ENCODE measurements at regions not wholly inside any gene's neighbourhood (a gene's known extent, or its start where the extent isn't known, plus 50 kb on each side); places are given as distances from the start of the nearest gene placed in this dataset.
"Not testable (repeated sequence)": the region's sequence is repeated elsewhere in the genome, so short reads cannot be mapped to it uniquely, and the experiment has no call there.

GRCh38 chr4:12538162-12538561 is 946.0 kb downstream of the RAB28 start:
- Histone ChIP-seq H3K9me3 (ENCODE audit: low read length) (no peaks in the 10 kb centered on the region), H3K27me3 (ENCODE audit: insufficient read depth, low read length) (no peaks in the 10 kb centered on the region), H3K4me3 (ENCODE audit: low read length) (no peak overlapping the region), H2AFZ (ENCODE audit: low read depth, low read length) (no peak overlapping the region), H3K4me1 (ENCODE audit: insufficient read depth, low read length) (no peaks in the 10 kb centered on the region), H3K36me3 (ENCODE audit: insufficient read depth, low read length) (no peaks in the 10 kb centered on the region)

- H2AFZ ChIP-seq (ENCODE audit: low read depth, low read length) = no peak overlapping the region
- no peak overlapping the region for H3K4me3 ChIP-seq (ENCODE audit: low read length)
- no peaks in the 10 kb centered on the region for H3K9me3 ChIP-seq (ENCODE audit: low read length)
- no peaks in the 10 kb centered on the region for H3K4me1 ChIP-seq (ENCODE audit: insufficient read depth, low read length)
- H3K27me3 ChIP-seq (ENCODE audit: insufficient read depth, low read length) = no peaks in the 10 kb centered on the region
- H3K36me3 ChIP-seq (ENCODE audit: insufficient read depth, low read length) = no peaks in the 10 kb centered on the region
Measured at GRCh38 chr4:12534684-12535083, 949.5 kb downstream of the RAB28 start.

- Histone ChIP-seq H2AFZ (ENCODE audit: low read depth, low read length) (no peak overlapping the region), H3K36me3 (ENCODE audit: insufficient read depth, low read length) (no peaks in the 10 kb centered on the region)
Measured at GRCh38 chr4:12519426-12519825, 964.7 kb downstream of the RAB28 start.

GRCh38 chr4:12507868-12508481 is 976.2 kb downstream of the RAB28 start:
- Histone ChIP-seq H3K9me3 (ENCODE audit: low read length) (no peaks in the 10 kb centered on the region), H2AFZ (ENCODE audit: low read depth, low read length) (no peak overlapping the region), H3K36me3 (ENCODE audit: insufficient read depth, low read length) (no peaks in the 10 kb centered on the region), H3K27me3 (ENCODE audit: insufficient read depth, low read length) (no peaks in the 10 kb centered on the region), H3K4me1 (ENCODE audit: insufficient read depth, low read length) (no peaks in the 10 kb centered on the region), H3K4me3 (ENCODE audit: low read length) (no peak overlapping the region)

More at GRCh38 chr4:12519426-12519825, 964.7 kb downstream of the RAB28 start:
- H3K9me3 ChIP-seq (ENCODE audit: low read length) = no peaks in the 10 kb centered on the region
- no peaks in the 10 kb centered on the region for H3K27me3 ChIP-seq (ENCODE audit: insufficient read depth, low read length)
- H3K4me1 ChIP-seq (ENCODE audit: insufficient read depth, low read length) = no peaks in the 10 kb centered on the region
- no peak overlapping the region for H3K4me3 ChIP-seq (ENCODE audit: low read length)

GRCh38 chr4:12500409-12500808 is 983.7 kb downstream of the RAB28 start:
- no peaks in the 10 kb centered on the region for H3K9me3 ChIP-seq (ENCODE audit: low read length)
- no peaks in the 10 kb centered on the region for H3K4me1 ChIP-seq (ENCODE audit: insufficient read depth, low read length)
- no peaks in the 10 kb centered on the region for H3K36me3 ChIP-seq (ENCODE audit: insufficient read depth, low read length)
- no peak overlapping the region for H3K4me3 ChIP-seq (ENCODE audit: low read length)
- no peaks in the 10 kb centered on the region for H3K27me3 ChIP-seq (ENCODE audit: insufficient read depth, low read length)
- H2AFZ ChIP-seq (ENCODE audit: low read depth, low read length) = no peak overlapping the region

GRCh38 chr4:12499693-12500092 is 984.4 kb downstream of the RAB28 start:
- Histone ChIP-seq H3K4me3 (ENCODE audit: low read length) (no peak overlapping the region), H2AFZ (ENCODE audit: low read depth, low read length) (no peak overlapping the region), H3K36me3 (ENCODE audit: insufficient read depth, low read length) (no peaks in the 10 kb centered on the region), H3K27me3 (ENCODE audit: insufficient read depth, low read length) (no peaks in the 10 kb centered on the region), H3K4me1 (ENCODE audit: insufficient read depth, low read length) (no peaks in the 10 kb centered on the region), H3K9me3 (ENCODE audit: low read length) (no peaks in the 10 kb centered on the region)

- no peaks in the 10 kb centered on the region for H3K4me1 ChIP-seq (ENCODE audit: insufficient read depth, low read length)
- no peak overlapping the region for H2AFZ ChIP-seq (ENCODE audit: low read depth, low read length)
- H3K36me3 ChIP-seq (ENCODE audit: insufficient read depth, low read length) = no peaks in the 10 kb centered on the region
- H3K27me3 ChIP-seq (ENCODE audit: insufficient read depth, low read length) = no peaks in the 10 kb centered on the region
- H3K9me3 ChIP-seq (ENCODE audit: low read length) = no peaks in the 10 kb centered on the region
- no peak overlapping the region for H3K4me3 ChIP-seq (ENCODE audit: low read length)
Measured at GRCh38 chr4:12495211-12495610, 988.9 kb downstream of the RAB28 start.

- no peaks in the 10 kb centered on the region for H3K27me3 ChIP-seq (ENCODE audit: insufficient read depth, low read length)
- H3K4me1 ChIP-seq (ENCODE audit: insufficient read depth, low read length) = no peaks in the 10 kb centered on the region
- no peaks in the 10 kb centered on the region for H3K36me3 ChIP-seq (ENCODE audit: insufficient read depth, low read length)
- no peak overlapping the region for H3K4me3 ChIP-seq (ENCODE audit: low read length)
- no peak overlapping the region for H2AFZ ChIP-seq (ENCODE audit: low read depth, low read length)
- no peaks in the 10 kb centered on the region for H3K9me3 ChIP-seq (ENCODE audit: low read length)
Measured at GRCh38 chr4:12492730-12493393, 991.3 kb downstream of the RAB28 start.

- no peak overlapping the region for H2AFZ ChIP-seq (ENCODE audit: low read depth, low read length)
- H3K9me3 ChIP-seq (ENCODE audit: low read length) = no peaks in the 10 kb centered on the region
- no peaks in the 10 kb centered on the region for H3K36me3 ChIP-seq (ENCODE audit: insufficient read depth, low read length)
- no peak overlapping the region for H3K4me3 ChIP-seq (ENCODE audit: low read length)
- H3K4me1 ChIP-seq (ENCODE audit: insufficient read depth, low read length) = no peaks in the 10 kb centered on the region
- no peaks in the 10 kb centered on the region for H3K27me3 ChIP-seq (ENCODE audit: insufficient read depth, low read length)
Measured at GRCh38 chr4:12488672-12489071, 995.5 kb downstream of the RAB28 start.

- H3K27me3 ChIP-seq (ENCODE audit: insufficient read depth, low read length) = no peaks in the 10 kb centered on the region
- no peaks in the 10 kb centered on the region for H3K9me3 ChIP-seq (ENCODE audit: low read length)
- H3K36me3 ChIP-seq (ENCODE audit: insufficient read depth, low read length) = no peaks in the 10 kb centered on the region
- H3K4me3 ChIP-seq (ENCODE audit: low read length) = no peak overlapping the region
- no peaks in the 10 kb centered on the region for H3K4me1 ChIP-seq (ENCODE audit: insufficient read depth, low read length)
- no peak overlapping the region for H2AFZ ChIP-seq (ENCODE audit: low read depth, low read length)
Measured at GRCh38 chr4:12487000-12487399, 997.1 kb downstream of the RAB28 start.

GRCh38 chr4:12472087-12472486 is 1012.1 kb downstream of the RAB28 start:
- Histone ChIP-seq H3K36me3 (ENCODE audit: insufficient read depth, low read length) (no peaks in the 10 kb centered on the region), H3K9me3 (ENCODE audit: low read length) (no peaks in the 10 kb centered on the region)

GRCh38 chr4:12471193-12471592 is 1012.9 kb downstream of the RAB28 start:
- Histone ChIP-seq H3K36me3 (ENCODE audit: insufficient read depth, low read length) (no peaks in the 10 kb centered on the region), H3K27me3 (ENCODE audit: insufficient read depth, low read length) (no peaks in the 10 kb centered on the region), H3K9me3 (ENCODE audit: low read length) (no peaks in the 10 kb centered on the region), H3K4me3 (ENCODE audit: low read length) (no peak overlapping the region), H3K4me1 (ENCODE audit: insufficient read depth, low read length) (no peaks in the 10 kb centered on the region), H2AFZ (ENCODE audit: low read depth, low read length) (no peak overlapping the region)

More at GRCh38 chr4:12472087-12472486, 1012.1 kb downstream of the RAB28 start:
- H3K4me1 ChIP-seq (ENCODE audit: insufficient read depth, low read length) = no peaks in the 10 kb centered on the region
- no peak overlapping the region for H3K4me3 ChIP-seq (ENCODE audit: low read length)
- no peak overlapping the region for H2AFZ ChIP-seq (ENCODE audit: low read depth, low read length)
- no peaks in the 10 kb centered on the region for H3K27me3 ChIP-seq (ENCODE audit: insufficient read depth, low read length)

GRCh38 chr4:12461576-12461975 is 1022.6 kb downstream of the RAB28 start:
- H3K36me3 ChIP-seq (ENCODE audit: insufficient read depth, low read length); H3K4me1 ChIP-seq (ENCODE audit: insufficient read depth, low read length); H2AFZ ChIP-seq (ENCODE audit: low read depth, low read length); H3K27me3 ChIP-seq (ENCODE audit: insufficient read depth, low read length); H3K4me3 ChIP-seq (ENCODE audit: low read length); H3K9me3 ChIP-seq (ENCODE audit: low read length): not testable (repeated sequence)

- H3K4me3 ChIP-seq (ENCODE audit: low read length) = no peak overlapping the region
- no peaks in the 10 kb centered on the region for H3K27me3 ChIP-seq (ENCODE audit: insufficient read depth, low read length)
- no peak overlapping the region for H2AFZ ChIP-seq (ENCODE audit: low read depth, low read length)
- H3K4me1 ChIP-seq (ENCODE audit: insufficient read depth, low read length) = no peaks in the 10 kb centered on the region
- H3K9me3 ChIP-seq (ENCODE audit: low read length) = no peaks in the 10 kb centered on the region
- H3K36me3 ChIP-seq (ENCODE audit: insufficient read depth, low read length) = no peaks in the 10 kb centered on the region
Measured at GRCh38 chr4:12459126-12459525, 1025.0 kb downstream of the RAB28 start.

Measured in neuron (in vitro differentiated cells).